Neural cell (in vitro differentiated cells): ENCODE measurements at regions not wholly inside any gene's neighbourhood (a gene's known extent, or its start where the extent isn't known, plus 50 kb on each side); places are given as distances from the start of the nearest gene placed in this dataset.

Experiments
- H2AFZ ChIP-seq: fragments of 200-600, 300-800 bp; sonication (generic), shearing (Covaris generic); 2 replicates; pipeline ENCODE4 v1.6.0; 2014; ENCODE audit warnings: low read depth, mild to moderate bottlenecking, antibody characterized with exemption, low read length, moderate library complexity
- H3F3A ChIP-seq: fragments of 200-600 bp; shearing (Covaris generic); 2 replicates; pipeline ENCODE4 v1.6.1; 2016; ENCODE audit warnings: mild to moderate bottlenecking, moderate library complexity, mixed read lengths, antibody characterized with exemption, low read length; ENCODE audit not compliant: insufficient read depth, poor library complexity, severe bottlenecking
- H3K27ac ChIP-seq: fragments of 200-600, 300-800 bp; sonication (generic), shearing (Covaris generic); 2 replicates; pipeline ENCODE4 v1.5.1; 2014; ENCODE audit warnings: mild to moderate bottlenecking, low read length, moderate library complexity
- H3K27me3 ChIP-seq: fragments of 300-800, 200-600 bp; sonication (generic), shearing (Covaris generic); 2 replicates; pipeline ENCODE4 v1.6.0; 2014; ENCODE audit warnings: mild to moderate bottlenecking, low read depth, low read length, moderate library complexity; ENCODE audit not compliant: insufficient read depth
- H3K36me3 ChIP-seq: fragments of 300-800, 200-600 bp; sonication (generic), shearing (Covaris generic); 2 replicates; pipeline ENCODE4 v1.5.1; 2014; ENCODE audit warnings: mild to moderate bottlenecking, antibody characterized with exemption, low read length, moderate library complexity; ENCODE audit not compliant: insufficient read depth
- H3K4me2 ChIP-seq: fragments of 300-800, 200-600 bp; sonication (generic), shearing (Covaris generic); 2 replicates; pipeline ENCODE4 v1.6.0; 2014; ENCODE audit warnings: mild to moderate bottlenecking, low read length
- H3K4me3 ChIP-seq: fragments of 300-800, 200-600 bp; sonication (generic), shearing (Covaris generic); 2 replicates; pipeline ENCODE4 v1.5.1; 2014; ENCODE audit warnings: mild to moderate bottlenecking, low read length, moderate library complexity
- H3K79me2 ChIP-seq: fragments of 200-600 bp; shearing (Covaris generic); replicated peaks from 2 replicates; pipeline ENCODE4 v1.6.0; 2014; ENCODE audit warnings: mild to moderate bottlenecking, low read length, moderate library complexity; ENCODE audit not compliant: insufficient read depth
- H3K9ac ChIP-seq: fragments of 300-800, 200-600 bp; sonication (generic), shearing (Covaris generic); 2 replicates; pipeline ENCODE4 v1.6.1; 2016; ENCODE audit warnings: mild to moderate bottlenecking, low read length, mixed read lengths
- H3K9me2 ChIP-seq: fragments of 200-600 bp; shearing (Covaris generic); 2 replicates; pipeline ENCODE4 v1.6.1; 2016; ENCODE audit warnings: mild to moderate bottlenecking, low read length, mixed read lengths; ENCODE audit not compliant: insufficient read depth
- H3K9me3 ChIP-seq: fragments of 200-600, 300-800 bp; sonication (generic), shearing (Covaris generic); 2 replicates; pipeline ENCODE4 v1.6.1; 2016; ENCODE audit warnings: mild to moderate bottlenecking, mixed run types, low read length, moderate library complexity, mixed read lengths
- H4K20me1 ChIP-seq: fragments of 200-600 bp; shearing (Covaris generic); 2 replicates; pipeline ENCODE4 v1.6.1; 2016; ENCODE audit warnings: mild to moderate bottlenecking, mixed run types; ENCODE audit not compliant: insufficient read depth
- EP300 ChIP-seq: fragments of 450-650 bp; conservative IDR thresholded peaks from 2 replicates; pipeline ENCODE4 v1.6.1; 2014; ENCODE audit warnings: antibody characterized with exemption, mild to moderate bottlenecking, moderate library complexity; ENCODE audit not compliant: poor library complexity, severe bottlenecking
- EZH2 ChIP-seq: fragments of 200-600, 300-800 bp; shearing (Covaris generic), sonication (generic); IDR thresholded peaks from 2 replicates; pipeline ENCODE4 v1.6.1; 2014; ENCODE audit warnings: antibody characterized with exemption, low read length, borderline replicate concordance, mild to moderate bottlenecking; ENCODE audit not compliant: insufficient read depth, poor library complexity, severe bottlenecking
- MXI1 ChIP-seq: fragments of 450-650 bp; conservative IDR thresholded peaks from 2 replicates; pipeline ENCODE4 v1.6.1; 2014; ENCODE audit warnings: antibody characterized with exemption, mild to moderate bottlenecking; ENCODE audit not compliant: poor library complexity, severe bottlenecking
- POLR2AphosphoS5 ChIP-seq: IDR thresholded peaks from 2 replicates; pipeline ENCODE4 v1.6.1; 2012
- RAD21 ChIP-seq: fragments of 450-650 bp; conservative IDR thresholded peaks from 2 replicates; pipeline ENCODE4 v1.6.1; 2014; ENCODE audit warnings: antibody characterized with exemption, mild to moderate bottlenecking, moderate library complexity
- SMC3 ChIP-seq: fragments of 450-650 bp; conservative IDR thresholded peaks from 2 replicates; pipeline ENCODE4 v1.6.1; 2014; ENCODE audit warnings: antibody characterized with exemption, mild to moderate bottlenecking, moderate library complexity; ENCODE audit not compliant: poor library complexity
- TAF1 ChIP-seq: IDR thresholded peaks from 2 replicates; pipeline ENCODE4 v1.6.1; 2012; ENCODE audit warnings: low read depth
- TF ChIP-seq, protein P1 (sequence below): IDR thresholded peaks from 2 replicates; pipeline ENCODE4 v1.6.1; 2012; ENCODE audit warnings: borderline replicate concordance
- TF ChIP-seq, protein P2 (sequence below): fragments of 450-650 bp; IDR thresholded peaks from 2 replicates; pipeline ENCODE4 v1.5.1; 2014; ENCODE audit warnings: antibody characterized with exemption, mild to moderate bottlenecking, moderate library complexity; ENCODE audit not compliant: poor library complexity, severe bottlenecking

DNA sequence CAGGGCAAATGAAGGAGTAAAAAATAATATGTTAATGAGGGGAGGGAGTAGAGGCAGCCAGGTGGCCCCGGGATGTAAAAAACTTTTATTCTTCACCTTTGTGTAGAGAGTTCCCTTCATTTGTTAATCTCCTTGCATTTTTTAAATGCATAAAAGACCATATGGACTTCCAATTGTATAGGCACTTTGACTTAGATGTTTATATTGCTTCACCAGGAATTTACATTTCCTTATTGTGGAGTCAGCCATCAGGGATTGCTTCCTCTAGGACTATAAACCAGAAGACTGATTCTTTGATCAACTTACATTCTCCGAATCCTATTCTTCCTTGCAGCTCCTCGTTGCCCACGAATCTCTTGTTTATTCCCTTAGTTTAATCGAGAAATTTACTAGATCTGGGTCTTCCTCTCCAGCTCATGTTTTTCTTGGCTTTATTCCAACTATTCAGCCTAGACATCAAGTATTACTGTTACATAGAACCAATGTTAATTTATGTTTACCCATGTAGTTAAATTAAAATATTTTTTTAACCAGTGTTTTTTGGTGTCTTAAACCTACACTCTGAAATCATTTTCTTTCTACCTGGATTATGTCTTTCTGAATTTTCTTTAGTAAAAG lies 1187.0 kb upstream of the SLC10A2 start:
- Histone ChIP-seq H3K27ac (no peak overlapping the region), H2AFZ (no peak overlapping the region)

DNA sequence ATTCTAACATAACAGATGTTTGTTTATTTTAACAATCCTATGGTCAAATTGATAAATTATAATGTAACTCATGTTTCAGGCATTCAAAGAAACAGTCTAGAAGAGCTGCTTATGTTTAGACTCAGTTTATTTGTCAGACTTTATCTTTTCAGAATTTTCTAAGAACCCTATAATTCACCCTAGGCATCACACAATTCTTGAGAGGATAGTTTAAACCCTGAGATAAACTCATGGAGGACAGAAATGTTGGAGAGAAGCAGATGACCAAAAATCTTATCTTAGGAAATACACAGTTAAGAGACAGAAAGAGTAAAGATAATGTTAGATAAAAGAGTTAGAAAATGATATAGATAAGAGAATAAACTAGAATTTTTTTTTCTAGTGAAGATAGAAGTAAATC lies 1185.7 kb upstream of the SLC10A2 start:
- Histone ChIP-seq H2AFZ (no peak overlapping the region), H3K36me3 (no peaks in the 10 kb centered on the region), H3K79me2 (no peaks in the 10 kb centered on the region), H4K20me1 (no peaks in the 10 kb centered on the region), H3K4me3 (no peak overlapping the region), H3K27ac (no peak overlapping the region), H3K9me3 (no peaks in the 10 kb centered on the region), H3K4me2 (no peak overlapping the region), H3K9ac (no peak overlapping the region), H3F3A (no peaks in the 10 kb centered on the region), H3K27me3 (no peaks in the 10 kb centered on the region), H3K9me2 (no peaks in the 10 kb centered on the region)
- TF ChIP-seq TAF1, result no peak

More for the DNA sequence above, 1187.0 kb upstream of the SLC10A2 start:
- Histone ChIP-seq H3K9ac (no peak overlapping the region), H3K79me2 (no peaks in the 10 kb centered on the region), H3K4me2 (no peak overlapping the region), H3F3A (no peaks in the 10 kb centered on the region), H3K9me3 (no peaks in the 10 kb centered on the region), H4K20me1 (no peaks in the 10 kb centered on the region), H3K9me2 (no peaks in the 10 kb centered on the region), H3K36me3 (no peaks in the 10 kb centered on the region), H3K4me3 (no peak overlapping the region), H3K27me3 (no peaks in the 10 kb centered on the region)
- TF ChIP-seq RAD21, result no peak
- TF ChIP-seq, protein P1, sequence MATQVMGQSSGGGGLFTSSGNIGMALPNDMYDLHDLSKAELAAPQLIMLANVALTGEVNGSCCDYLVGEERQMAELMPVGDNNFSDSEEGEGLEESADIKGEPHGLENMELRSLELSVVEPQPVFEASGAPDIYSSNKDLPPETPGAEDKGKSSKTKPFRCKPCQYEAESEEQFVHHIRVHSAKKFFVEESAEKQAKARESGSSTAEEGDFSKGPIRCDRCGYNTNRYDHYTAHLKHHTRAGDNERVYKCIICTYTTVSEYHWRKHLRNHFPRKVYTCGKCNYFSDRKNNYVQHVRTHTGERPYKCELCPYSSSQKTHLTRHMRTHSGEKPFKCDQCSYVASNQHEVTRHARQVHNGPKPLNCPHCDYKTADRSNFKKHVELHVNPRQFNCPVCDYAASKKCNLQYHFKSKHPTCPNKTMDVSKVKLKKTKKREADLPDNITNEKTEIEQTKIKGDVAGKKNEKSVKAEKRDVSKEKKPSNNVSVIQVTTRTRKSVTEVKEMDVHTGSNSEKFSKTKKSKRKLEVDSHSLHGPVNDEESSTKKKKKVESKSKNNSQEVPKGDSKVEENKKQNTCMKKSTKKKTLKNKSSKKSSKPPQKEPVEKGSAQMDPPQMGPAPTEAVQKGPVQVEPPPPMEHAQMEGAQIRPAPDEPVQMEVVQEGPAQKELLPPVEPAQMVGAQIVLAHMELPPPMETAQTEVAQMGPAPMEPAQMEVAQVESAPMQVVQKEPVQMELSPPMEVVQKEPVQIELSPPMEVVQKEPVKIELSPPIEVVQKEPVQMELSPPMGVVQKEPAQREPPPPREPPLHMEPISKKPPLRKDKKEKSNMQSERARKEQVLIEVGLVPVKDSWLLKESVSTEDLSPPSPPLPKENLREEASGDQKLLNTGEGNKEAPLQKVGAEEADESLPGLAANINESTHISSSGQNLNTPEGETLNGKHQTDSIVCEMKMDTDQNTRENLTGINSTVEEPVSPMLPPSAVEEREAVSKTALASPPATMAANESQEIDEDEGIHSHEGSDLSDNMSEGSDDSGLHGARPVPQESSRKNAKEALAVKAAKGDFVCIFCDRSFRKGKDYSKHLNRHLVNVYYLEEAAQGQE, result no peak
- TF ChIP-seq EZH2, result no peak
- no peak for TF ChIP-seq MXI1
- TF ChIP-seq SMC3, result no peak
- no peak for TF ChIP-seq TAF1
- TF ChIP-seq, protein P2, sequence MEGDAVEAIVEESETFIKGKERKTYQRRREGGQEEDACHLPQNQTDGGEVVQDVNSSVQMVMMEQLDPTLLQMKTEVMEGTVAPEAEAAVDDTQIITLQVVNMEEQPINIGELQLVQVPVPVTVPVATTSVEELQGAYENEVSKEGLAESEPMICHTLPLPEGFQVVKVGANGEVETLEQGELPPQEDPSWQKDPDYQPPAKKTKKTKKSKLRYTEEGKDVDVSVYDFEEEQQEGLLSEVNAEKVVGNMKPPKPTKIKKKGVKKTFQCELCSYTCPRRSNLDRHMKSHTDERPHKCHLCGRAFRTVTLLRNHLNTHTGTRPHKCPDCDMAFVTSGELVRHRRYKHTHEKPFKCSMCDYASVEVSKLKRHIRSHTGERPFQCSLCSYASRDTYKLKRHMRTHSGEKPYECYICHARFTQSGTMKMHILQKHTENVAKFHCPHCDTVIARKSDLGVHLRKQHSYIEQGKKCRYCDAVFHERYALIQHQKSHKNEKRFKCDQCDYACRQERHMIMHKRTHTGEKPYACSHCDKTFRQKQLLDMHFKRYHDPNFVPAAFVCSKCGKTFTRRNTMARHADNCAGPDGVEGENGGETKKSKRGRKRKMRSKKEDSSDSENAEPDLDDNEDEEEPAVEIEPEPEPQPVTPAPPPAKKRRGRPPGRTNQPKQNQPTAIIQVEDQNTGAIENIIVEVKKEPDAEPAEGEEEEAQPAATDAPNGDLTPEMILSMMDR, result no peak
- TF ChIP-seq EP300, result no peak
- no peak for TF ChIP-seq POLR2AphosphoS5

DNA sequence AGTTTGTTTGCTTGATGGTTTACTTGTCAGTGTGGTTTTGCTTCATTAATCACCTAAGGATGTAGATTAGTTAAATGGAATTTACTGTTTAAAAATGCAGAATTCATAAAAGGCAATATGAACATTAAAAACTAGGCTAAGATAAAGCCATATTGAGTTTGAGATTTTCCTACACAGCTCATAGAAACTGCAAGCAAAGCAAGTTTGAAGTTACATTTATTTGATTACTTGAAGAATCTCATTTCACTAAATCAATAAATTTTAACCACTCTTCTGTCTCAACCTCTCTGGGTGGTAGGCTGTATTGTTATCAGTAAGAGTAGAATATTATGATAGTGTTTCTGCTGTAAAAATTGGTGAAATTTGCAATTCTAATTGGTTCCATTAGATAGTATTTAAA lies 1180.7 kb upstream of the SLC10A2 start:
- Histone ChIP-seq H3K36me3 (no peaks in the 10 kb centered on the region), H3K27ac (no peak overlapping the region), H3K79me2 (no peaks in the 10 kb centered on the region), H3K27me3 (no peaks in the 10 kb centered on the region), H3K9me3 (no peaks in the 10 kb centered on the region), H2AFZ (no peak overlapping the region), H3K4me2 (no peak overlapping the region), H3K4me3 (no peak overlapping the region), H3K9me2 (no peaks in the 10 kb centered on the region), H4K20me1 (no peaks in the 10 kb centered on the region), H3K9ac (no peak overlapping the region), H3F3A (no peaks in the 10 kb centered on the region)
- no peak for TF ChIP-seq POLR2AphosphoS5
- no peak for TF ChIP-seq SMC3
- TF ChIP-seq, protein P2, result no peak
- TF ChIP-seq TAF1, result no peak
- TF ChIP-seq EP300, result no peak
- TF ChIP-seq, protein P1, result no peak
- no peak for TF ChIP-seq EZH2
- no peak for TF ChIP-seq RAD21
- TF ChIP-seq MXI1, result no peak
